ENCODE measurements at regions not wholly inside any gene's neighbourhood (a gene's known extent, or its start where the extent isn't known, plus 50 kb on each side); places are given as distances from the start of the nearest gene placed in this dataset.

GRCh38 chr15:95646484-95647273, 683.8 kb upstream of the NR2F2 start:
- Mint-ChIP-seq H3K4me1 (no peaks in the 10 kb centered on the region), H3K36me3 (no peaks in the 10 kb centered on the region), H3K27me3 (no peaks in the 10 kb centered on the region), H3K9me3 (no peaks in the 10 kb centered on the region), H3K4me3 (no peak overlapping the region), H3K27ac (no peak overlapping the region)
- CTCF ChIA-PET = no interaction called here
- no peak for DNase-seq

GRCh38 chr15:95647531-95648277, 682.8 kb upstream of the NR2F2 start:
- Mint-ChIP-seq H3K4me3 (no peak overlapping the region), H3K36me3 (no peaks in the 10 kb centered on the region), H3K4me1 (no peaks in the 10 kb centered on the region), H3K27me3 (no peaks in the 10 kb centered on the region), H3K27ac (no peak overlapping the region), H3K9me3 (no peaks in the 10 kb centered on the region)
- DNase-seq = no peak
- CTCF ChIA-PET = no interaction called here

DNA sequence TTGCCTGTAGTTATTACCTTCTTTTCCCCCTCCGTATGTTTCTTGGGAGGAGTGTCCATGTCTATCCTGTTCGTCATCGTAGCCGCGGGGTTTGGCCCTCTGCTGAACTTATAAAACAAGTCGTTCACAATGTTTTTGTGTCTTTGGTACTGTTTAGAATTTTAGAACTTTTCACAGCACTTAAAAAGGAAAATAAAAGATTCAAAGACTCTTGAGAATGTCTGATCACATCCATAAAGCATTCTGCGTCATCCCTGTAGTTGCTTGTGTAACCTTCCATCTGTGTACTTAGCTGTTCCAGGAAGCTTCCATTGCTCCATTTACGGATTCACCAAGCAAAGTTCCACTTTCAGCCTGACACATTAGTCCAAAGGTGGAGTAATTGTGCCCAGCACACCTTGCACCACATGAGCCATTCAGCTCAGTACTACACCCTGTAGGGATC, 677.1 kb upstream of the NR2F2 start:
- H3K27me3 Mint-ChIP-seq = peaks cover under 1% of the 10 kb centered on the region
- no peaks in the 10 kb centered on the region for H3K4me1 Mint-ChIP-seq
- H3K9me3 Mint-ChIP-seq = no peaks in the 10 kb centered on the region
- H3K36me3 Mint-ChIP-seq = no peaks in the 10 kb centered on the region
- no peak overlapping the region for H3K4me3 Mint-ChIP-seq
- no peak overlapping the region for H3K27ac Mint-ChIP-seq
- CTCF ChIA-PET = no interaction called here
- no peak for DNase-seq

GRCh38 chr15:95655089-95655607, 675.4 kb upstream of the NR2F2 start:
- Mint-ChIP-seq H3K9me3 (no peaks in the 10 kb centered on the region), H3K27ac (no peak overlapping the region), H3K4me3 (no peak overlapping the region), H3K36me3 (no peaks in the 10 kb centered on the region), H3K4me1 (no peaks in the 10 kb centered on the region), H3K27me3 (peaks cover 11% of the 10 kb centered on the region)
- CTCF ChIA-PET = no interaction called here
- no peak for DNase-seq

GRCh38 chr15:95656595-95656994, 673.9 kb upstream of the NR2F2 start:
- no peak for DNase-seq
- CTCF ChIA-PET = no interaction called here

DNA sequence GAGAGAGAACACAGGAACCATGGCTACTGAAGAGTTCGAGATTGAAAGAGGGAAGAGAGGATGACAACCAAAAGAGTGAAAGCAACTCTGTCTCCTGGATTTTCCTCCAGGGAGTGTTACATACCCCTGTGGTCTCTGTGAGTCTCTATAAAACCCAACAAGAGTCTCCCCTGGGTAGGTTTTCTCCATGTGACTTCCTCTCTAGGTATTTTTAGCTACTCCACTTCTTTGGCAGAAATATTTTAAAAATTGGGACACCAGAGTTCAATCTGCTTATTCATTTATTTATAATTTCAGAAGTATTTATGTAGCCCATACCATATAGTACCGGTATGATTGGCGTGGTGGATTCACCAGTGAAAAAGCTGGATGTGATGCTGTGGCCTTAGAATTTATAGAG, 671.7 kb upstream of the NR2F2 start:
- CTCF ChIA-PET = no interaction called here
- Mint-ChIP-seq H3K27me3 (peaks cover 11% of the 10 kb centered on the region), H3K4me1 (no peaks in the 10 kb centered on the region), H3K27ac (no peak overlapping the region), H3K9me3 (no peaks in the 10 kb centered on the region), H3K4me3 (no peak overlapping the region), H3K36me3 (no peaks in the 10 kb centered on the region)
- no peak for DNase-seq

More at GRCh38 chr15:95656595-95656994, 673.9 kb upstream of the NR2F2 start:
- no peak overlapping the region for H3K27ac Mint-ChIP-seq
- no peaks in the 10 kb centered on the region for H3K9me3 Mint-ChIP-seq
- no peak overlapping the region for H3K4me3 Mint-ChIP-seq
- H3K4me1 Mint-ChIP-seq = no peaks in the 10 kb centered on the region
- no peaks in the 10 kb centered on the region for H3K36me3 Mint-ChIP-seq
- peaks cover 11% of the 10 kb centered on the region for H3K27me3 Mint-ChIP-seq

- Mint-ChIP-seq H3K27me3 (peaks cover 11% of the 10 kb centered on the region), H3K36me3 (no peaks in the 10 kb centered on the region), H3K9me3 (no peaks in the 10 kb centered on the region), H3K27ac (no peak overlapping the region), H3K4me1 (no peaks in the 10 kb centered on the region), H3K4me3 (no peak overlapping the region)
- CTCF ChIA-PET = no interaction called here
- no peak for DNase-seq
These were observed 670.8 kb upstream of the NR2F2 start for GRCh38 chr15:95659656-95660055.

DNA sequence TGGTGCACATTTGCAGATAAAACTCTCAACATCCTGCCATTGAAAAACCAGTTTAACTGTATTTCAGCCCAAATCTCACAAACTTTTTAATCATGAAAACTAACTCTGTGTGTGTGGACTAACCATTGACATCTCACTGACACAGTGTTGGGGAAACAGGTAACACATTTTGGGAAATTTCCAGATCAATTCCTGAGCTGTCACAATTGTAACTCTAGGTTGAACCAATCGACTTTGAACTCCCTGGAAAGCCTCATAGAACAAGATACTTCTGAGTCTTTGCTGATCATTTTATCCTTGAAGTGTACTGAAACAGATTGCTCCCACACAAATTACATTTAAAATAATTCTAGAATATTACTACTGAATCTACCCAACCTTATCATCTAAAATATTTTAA, 667.9 kb upstream of the NR2F2 start:
- H3K36me3 Mint-ChIP-seq = no peaks in the 10 kb centered on the region
- no peaks in the 10 kb centered on the region for H3K9me3 Mint-ChIP-seq
- H3K4me3 Mint-ChIP-seq = no peak overlapping the region
- no peak overlapping the region for H3K27ac Mint-ChIP-seq
- H3K4me1 Mint-ChIP-seq = no peaks in the 10 kb centered on the region
- H3K27me3 Mint-ChIP-seq = peaks cover 11% of the 10 kb centered on the region
- CTCF ChIA-PET = interaction anchor here (0.6 kb wide), 1 partner anchor 582 kb away, joined by 4 read pairs; no protein-coding TSS in a partner anchor
- no peak for DNase-seq

- Mint-ChIP-seq H3K9me3 (no peaks in the 10 kb centered on the region), H3K36me3 (no peaks in the 10 kb centered on the region), H3K4me1 (no peaks in the 10 kb centered on the region), H3K4me3 (no peak overlapping the region), H3K27ac (no peak overlapping the region), H3K27me3 (peaks cover 14% of the 10 kb centered on the region)
- CTCF ChIA-PET = no interaction called here
- DNase-seq = no peak
These were observed 667.1 kb upstream of the NR2F2 start for GRCh38 chr15:95663156-95664100.

DNA sequence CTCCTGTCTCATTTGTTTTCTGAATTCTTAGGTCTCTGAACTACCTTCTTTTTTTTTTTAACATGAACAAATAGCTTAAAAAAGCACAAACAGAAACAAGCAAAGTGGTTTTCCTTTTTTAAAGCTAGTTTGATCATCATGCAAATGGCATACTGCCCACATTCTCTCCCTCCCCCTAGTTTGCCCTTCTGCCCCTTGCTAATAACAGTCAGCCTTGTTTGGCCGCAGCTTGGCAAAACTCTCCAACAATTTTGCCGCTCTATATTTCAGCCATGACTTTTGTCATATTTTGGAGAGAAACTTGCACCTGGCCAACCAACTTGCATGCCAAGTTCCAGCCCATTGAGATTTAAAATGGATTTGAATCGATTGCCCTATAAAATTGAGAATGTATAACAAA, 666.0 kb upstream of the NR2F2 start:
- peaks cover 10% of the 10 kb centered on the region for H3K27me3 Mint-ChIP-seq
- CTCF ChIA-PET = no interaction called here
- H3K9me3 Mint-ChIP-seq = no peaks in the 10 kb centered on the region
- H3K4me1 Mint-ChIP-seq = peaks cover 9% of the 10 kb centered on the region
- H3K36me3 Mint-ChIP-seq = no peaks in the 10 kb centered on the region
- no peak overlapping the region for H3K27ac Mint-ChIP-seq
- no peak overlapping the region for H3K4me3 Mint-ChIP-seq
- no peak for DNase-seq

GRCh38 chr15:95669146-95669922, 661.2 kb upstream of the NR2F2 start:
- peak overlapping the region; percentile 78 for H3K27ac Mint-ChIP-seq

DNA sequence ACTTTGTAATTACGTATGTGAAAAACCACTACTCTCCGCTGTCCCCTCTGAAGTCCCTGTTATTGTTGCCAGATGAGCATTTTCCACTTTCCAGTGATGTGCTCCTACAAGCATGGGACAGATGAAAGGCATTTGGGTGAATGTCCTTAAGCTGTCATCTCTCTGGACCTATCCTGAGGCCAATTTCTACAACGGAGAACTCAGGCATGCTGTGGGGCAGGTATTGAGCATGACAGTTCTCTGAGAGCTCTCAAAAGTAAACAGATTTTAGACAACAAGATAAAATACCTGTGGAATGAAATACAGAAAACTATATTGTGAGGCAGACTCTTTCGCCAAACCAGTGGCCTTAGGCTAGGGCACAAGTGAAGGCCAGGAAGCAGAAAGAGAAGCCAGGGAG, 656.5 kb upstream of the NR2F2 start:
- H3K27me3 Mint-ChIP-seq = no peaks in the 10 kb centered on the region

More at GRCh38 chr15:95669146-95669922, 661.2 kb upstream of the NR2F2 start:
- Mint-ChIP-seq H3K27me3 (peaks cover 7% of the 10 kb centered on the region), H3K9me3 (no peaks in the 10 kb centered on the region), H3K36me3 (no peaks in the 10 kb centered on the region), H3K4me1 (peaks cover 17% of the 10 kb centered on the region), H3K4me3 (peak overlapping the region; percentile 34)
- CTCF ChIA-PET = no interaction called here
- no peak for DNase-seq

GRCh38 chr15:95676500-95676899, 654.0 kb upstream of the NR2F2 start:
- no peaks in the 10 kb centered on the region for H3K4me1 Mint-ChIP-seq
- no peak for DNase-seq
- H3K27ac Mint-ChIP-seq = no peak overlapping the region
- no peaks in the 10 kb centered on the region for H3K27me3 Mint-ChIP-seq
- H3K9me3 Mint-ChIP-seq = no peaks in the 10 kb centered on the region
- CTCF ChIA-PET = no interaction called here
- no peaks in the 10 kb centered on the region for H3K36me3 Mint-ChIP-seq
- H3K4me3 Mint-ChIP-seq = no peak overlapping the region

More for the DNA sequence above, 656.5 kb upstream of the NR2F2 start:
- peaks cover 12% of the 10 kb centered on the region for H3K4me1 Mint-ChIP-seq
- H3K4me3 Mint-ChIP-seq = no peak overlapping the region
- no peaks in the 10 kb centered on the region for H3K9me3 Mint-ChIP-seq
- H3K27ac Mint-ChIP-seq = no peak overlapping the region
- no peaks in the 10 kb centered on the region for H3K36me3 Mint-ChIP-seq
- DNase-seq = no peak
- CTCF ChIA-PET = no interaction called here
